ENCODE measurements at regions not wholly inside any gene's neighbourhood (a gene's known extent, or its start where the extent isn't known, plus 50 kb on each side); places are given as distances from the start of the nearest gene placed in this dataset.

- Histone ChIP-seq H3K9me3 (ENCODE audit: insufficient read depth in 2 of 2, low read depth in 1 of 2, low read length in 1 of 2) (no peaks in the 10 kb centered on the region), H3K36me3 (ENCODE audit: control insufficient read depth in 2 of 4, insufficient read depth in 4 of 4, low read length in 3 of 4) (no peaks in the 10 kb centered on the region), H3K56ac (replicated peaks; ENCODE audit: insufficient read length, low read depth, low read length) (no peak overlapping the region), H3K23ac (ENCODE audit: insufficient read length) (no peak overlapping the region), H2BK15ac (ENCODE audit: low read length) (0 out of 2 replicates have a peak overlapping the region, but pooled peaks have one; percentile 21), H3K79me1 (ENCODE audit: low read depth, low read length) (no peaks in the 10 kb centered on the region), H3K27me3 (replicated peaks in 1 of 4; ENCODE audit: control insufficient read depth in 3 of 4, extremely low read depth in 1 of 4, insufficient read depth in 3 of 4, low read length in 3 of 4) (no peaks in the 10 kb centered on the region), H3K18ac (ENCODE audit: extremely low read depth, low read length) (no peak overlapping the region), H3K79me2 (ENCODE audit: control insufficient read depth in 1 of 2, insufficient read depth in 2 of 2, low read length in 2 of 2) (no peaks in the 10 kb centered on the region), H3K4me1 (replicated peaks in 1 of 4; ENCODE audit: control insufficient read depth in 3 of 4, insufficient read depth in 4 of 4, low read length in 3 of 4) (peaks cover 0 to 3% (median 1%) of the 10 kb centered on the region in 4 experiments; a peak in 1 of 7 replicates), H3K27ac (ENCODE audit: low read depth, low read length) (no peak overlapping the region), H3K4me3 (ENCODE audit: extremely low read depth in 1 of 4, insufficient read depth in 2 of 4, low read depth in 3 of 4, low read length in 4 of 4) (no peak overlapping the region), H4K5ac (ENCODE audit: insufficient read length, low read depth, low read length) (no peak overlapping the region), H3K4me2 (ENCODE audit: insufficient read depth in 1 of 2, low read depth in 2 of 2, low read length in 2 of 2) (no peak overlapping the region), H2BK20ac (ENCODE audit: low read length) (no peak overlapping the region), H2BK5ac (ENCODE audit: low read depth, low read length) (no peak overlapping the region), H2AK5ac (ENCODE audit: low read depth, low read length) (no peak overlapping the region), H3K23me2 (ENCODE audit: low read depth, low read length) (no peaks in the 10 kb centered on the region; the same call in 1 of the 2 replicates), H2AFZ (ENCODE audit: low read length) (no peak overlapping the region), H2BK12ac (ENCODE audit: low read depth, low read length) (no peak overlapping the region), H3K14ac (ENCODE audit: insufficient read length) (no peak overlapping the region), H4K20me1 (replicated peaks in 1 of 2; ENCODE audit: control insufficient read depth in 1 of 2, insufficient read depth in 2 of 2, low read length in 2 of 2) (no peaks in the 10 kb centered on the region), H4K91ac (replicated peaks; ENCODE audit: insufficient read length, low read length) (no peak overlapping the region), H3K4ac (replicated peaks; ENCODE audit: insufficient read length, low read depth, low read length) (no peak overlapping the region), H3K9ac (replicated peaks in 1 of 4; ENCODE audit: extremely low read depth in 1 of 4, low read depth in 3 of 4, low read length in 3 of 4) (no peak overlapping the region; a peak in 1 of 7 replicates), H2BK120ac (replicated peaks; ENCODE audit: low read depth, low read length) (no peak overlapping the region), H4K8ac (ENCODE audit: extremely low read depth, insufficient read depth, low read length) (no peak overlapping the region)
- POLR2A ChIA-PET (ENCODE audit: partially characterized antibody) = no interaction called here
- CTCF ChIA-PET (ENCODE audit: partially characterized antibody) = no interaction called here
- TF ChIP-seq BCL11A (IDR thresholded peaks at IDR 0.05; ENCODE audit: low read depth in 2 of 2, low read length in 2 of 2) (no peak), CBX8 (IDR thresholded peaks at IDR 0.05; ENCODE audit: borderline replicate concordance, low read depth, low read length) (no peak), TCF12 (IDR thresholded peaks at IDR 0.05; ENCODE audit: low read depth, low read length) (no peak), MAFK (IDR thresholded peaks at IDR 0.05; ENCODE audit: low read depth, low read length) (no peak), TBP (IDR thresholded peaks at IDR 0.05; ENCODE audit: low read depth, low read length) (no peak)
- 81% methylated on average over 3 of the region's 3 CpGs; no CpG with 5 or more reads in 1 of the 2 experiments for WGBS, 2 experiments (ENCODE audit: extremely low coverage in 1 of 2, insufficient coverage in 1 of 2, insufficient read length in 1 of 2, insufficient replicate concordance in 2 of 2, low coverage in 1 of 2, low lambda C conversion rate in 2 of 2, missing lambda C conversion rate in 1 of 2)
- FAIRE-seq (no peak), DNase-seq (ENCODE audit: low read depth in 1 of 2, low spot score in 2 of 2) (no peak)
Observed at GRCh38 chr13:48819376-48819775, 156.3 kb upstream of the FNDC3A start.
